Ishikawa (cell line): ENCODE measurements at regions not wholly inside any gene's neighbourhood (a gene's known extent, or its start where the extent isn't known, plus 50 kb on each side); places are given as distances from the start of the nearest gene placed in this dataset.

Experiments
- CEBPB ChIP-seq: IDR thresholded peaks from 2 replicates; pipeline ENCODE4 v1.6.1; 2012
- CREB1 ChIP-seq: IDR thresholded peaks from 2 replicates; pipeline ENCODE4 v1.6.1; 2012; ENCODE audit warnings: low read depth
- EGR1 ChIP-seq: IDR thresholded peaks from 2 replicates; pipeline ENCODE4 v1.6.1; 2012
- EP300 ChIP-seq: IDR thresholded peaks from 2 replicates; pipeline ENCODE4 v1.6.1; 2012; ENCODE audit warnings: borderline replicate concordance
- FOXM1 ChIP-seq: IDR thresholded peaks from 2 replicates; pipeline ENCODE4 v1.6.1; 2012; ENCODE audit warnings: low read depth, borderline replicate concordance
- MAX ChIP-seq: IDR thresholded peaks from 2 replicates; pipeline ENCODE4 v1.6.1; 2012
- NFIC ChIP-seq: IDR thresholded peaks from 2 replicates; pipeline ENCODE4 v1.6.1; 2012
- RAD21 ChIP-seq: IDR thresholded peaks from 2 replicates; pipeline ENCODE4 v1.6.1; 2012; ENCODE audit warnings: low read depth
- REST ChIP-seq: IDR thresholded peaks from 2 replicates; pipeline ENCODE4 v1.6.1; 2012; ENCODE audit warnings: low read depth, mild to moderate bottlenecking
- TAF1 ChIP-seq: IDR thresholded peaks from 2 replicates; pipeline ENCODE4 v1.6.1; 2012; ENCODE audit warnings: low read depth, mild to moderate bottlenecking
- TCF12 ChIP-seq: IDR thresholded peaks from 2 replicates; pipeline ENCODE4 v1.6.1; 2012; ENCODE audit warnings: low read depth
- TEAD4 ChIP-seq: IDR thresholded peaks from 2 replicates; pipeline ENCODE4 v1.6.1; 2012
- USF1 ChIP-seq: IDR thresholded peaks from 2 replicates; pipeline ENCODE4 v1.6.1; 2012
- YY1 ChIP-seq: IDR thresholded peaks from 2 replicates; pipeline ENCODE4 v1.6.1; 2012; ENCODE audit warnings: low read depth
- ZBTB7A ChIP-seq: IDR thresholded peaks from 2 replicates; pipeline ENCODE4 v1.6.1; 2012; ENCODE audit warnings: low read depth

GRCh38 chr2:205898744-205899143, 187.2 kb downstream of the INO80D start:
- no peak for TF ChIP-seq CREB1
- TF ChIP-seq ZBTB7A: no peak
- no peak for TF ChIP-seq CEBPB
- no peak for TF ChIP-seq RAD21
- TF ChIP-seq EP300: no peak
- TF ChIP-seq YY1: no peak
- no peak for TF ChIP-seq NFIC
- TF ChIP-seq TAF1: no peak
- TF ChIP-seq REST: no peak
- no peak for TF ChIP-seq TEAD4
- no peak for TF ChIP-seq FOXM1
- TF ChIP-seq EGR1: no peak

- no peak for TF ChIP-seq EP300
- TF ChIP-seq FOXM1: no peak
- no peak for TF ChIP-seq MAX
- TF ChIP-seq CEBPB: no peak
- no peak for TF ChIP-seq TEAD4
- TF ChIP-seq CREB1: no peak
- no peak for TF ChIP-seq TCF12
- TF ChIP-seq EGR1: no peak
- no peak for TF ChIP-seq NFIC
- no peak for TF ChIP-seq ZBTB7A
- TF ChIP-seq USF1: no peak
- TF ChIP-seq TAF1: no peak
- TF ChIP-seq RAD21: no peak
- TF ChIP-seq YY1: no peak
- TF ChIP-seq REST: no peak
These were observed 189.9 kb downstream of the INO80D start for GRCh38 chr2:205895981-205896655.

GRCh38 chr2:205892665-205893259, 193.2 kb downstream of the INO80D start:
- no peak for TF ChIP-seq MAX
- TF ChIP-seq TEAD4: no peak
- no peak for TF ChIP-seq CREB1
- no peak for TF ChIP-seq ZBTB7A
- no peak for TF ChIP-seq TAF1
- no peak for TF ChIP-seq USF1
- no peak for TF ChIP-seq YY1
- no peak for TF ChIP-seq REST
- no peak for TF ChIP-seq CEBPB
- TF ChIP-seq TCF12: no peak
- TF ChIP-seq EP300: no peak
- TF ChIP-seq FOXM1: no peak
- TF ChIP-seq EGR1: no peak
- no peak for TF ChIP-seq RAD21
- no peak for TF ChIP-seq NFIC

GRCh38 chr2:205892251-205892655, 193.7 kb downstream of the INO80D start:
- TF ChIP-seq EGR1: no peak
- no peak for TF ChIP-seq MAX
- TF ChIP-seq FOXM1: no peak
- no peak for TF ChIP-seq TAF1
- TF ChIP-seq TCF12: no peak
- TF ChIP-seq ZBTB7A: no peak
- no peak for TF ChIP-seq RAD21
- no peak for TF ChIP-seq USF1
- no peak for TF ChIP-seq TEAD4
- no peak for TF ChIP-seq YY1
- no peak for TF ChIP-seq CREB1
- TF ChIP-seq CEBPB: no peak
- no peak for TF ChIP-seq NFIC
